Stimulated activated CD4-positive, alpha-beta T cell treated with anti-CD3 and anti-CD28 coated beads, Interleukin-1b, Interleukin-23, amount 100 ng/mL, for 4 hours (primary cell): ENCODE measurements at regions not wholly inside any gene's neighbourhood (a gene's known extent, or its start where the extent isn't known, plus 50 kb on each side); places are given as distances from the start of the nearest gene placed in this dataset.
"Not testable (repeated sequence)": the region's sequence is repeated elsewhere in the genome, so short reads cannot be mapped to it uniquely, and the experiment has no call there.

Experiments used
- DNase-seq, 2 donors: peaks; one replicate each; pipeline ENCODE4 v3.0.0-alpha.2; 2020; ENCODE audit warnings: low read depth in 2 of 2

DNA sequence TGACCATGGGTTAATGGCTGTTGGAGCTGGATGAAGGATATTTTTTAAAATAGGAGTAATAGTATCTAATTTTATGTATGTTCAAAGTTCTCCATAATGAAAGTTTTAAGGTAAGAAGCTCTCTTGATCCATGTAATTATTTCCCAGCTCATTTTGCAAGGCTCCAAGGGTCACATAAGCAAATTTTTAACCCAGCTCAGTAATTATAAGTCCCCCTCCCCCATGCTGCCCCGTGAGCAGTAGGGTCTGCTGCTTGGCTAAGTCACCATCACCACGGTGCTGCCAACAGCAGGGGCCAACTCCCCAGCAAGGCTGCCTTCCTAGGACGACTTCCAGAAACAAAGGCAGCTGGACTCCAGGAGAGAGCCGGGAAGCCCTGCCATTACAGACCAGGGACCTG is 340.0 kb downstream of the FBXW7 start:
- DNase-seq, result no peak

DNA sequence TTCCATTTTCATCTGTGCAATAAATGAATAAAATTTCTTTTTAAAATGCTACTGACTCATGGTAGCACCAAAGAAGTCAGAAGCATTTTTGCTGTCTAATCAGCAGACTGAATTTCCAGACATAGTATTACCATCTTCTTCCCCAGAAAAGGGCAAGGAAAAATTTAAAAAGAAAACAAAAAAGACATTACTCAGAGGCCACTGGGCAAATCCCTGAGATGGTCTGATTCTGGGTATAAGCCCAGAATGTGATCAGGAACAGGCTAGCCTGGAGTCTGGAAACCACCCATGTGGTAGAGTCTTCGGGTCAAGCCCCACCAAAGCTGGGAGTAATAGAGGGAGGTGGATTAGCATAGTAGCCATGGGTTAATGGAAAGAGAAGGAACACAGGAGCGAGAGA is 342.8 kb downstream of the FBXW7 start:
- no peak for DNase-seq

DNA sequence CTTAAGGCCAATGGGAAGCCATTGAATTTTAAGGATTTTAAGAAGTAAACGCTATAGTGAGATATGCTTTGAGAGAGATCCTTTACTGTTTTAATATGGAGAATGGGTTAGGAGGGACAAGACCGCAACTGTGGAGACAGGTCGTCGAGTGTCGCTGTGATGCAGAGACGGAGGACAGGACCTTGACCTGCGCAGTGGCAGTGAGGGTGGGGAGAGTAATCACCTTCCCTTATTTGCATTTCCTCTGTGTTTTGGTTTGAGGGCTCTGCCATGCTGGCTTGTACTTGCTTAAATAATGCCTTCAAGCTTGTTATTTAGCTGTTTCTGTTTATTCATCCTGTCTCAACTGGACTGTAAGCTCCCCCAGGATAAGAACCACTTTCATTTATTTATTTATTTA is 345.0 kb downstream of the FBXW7 start:
- DNase-seq, result no peak

DNA sequence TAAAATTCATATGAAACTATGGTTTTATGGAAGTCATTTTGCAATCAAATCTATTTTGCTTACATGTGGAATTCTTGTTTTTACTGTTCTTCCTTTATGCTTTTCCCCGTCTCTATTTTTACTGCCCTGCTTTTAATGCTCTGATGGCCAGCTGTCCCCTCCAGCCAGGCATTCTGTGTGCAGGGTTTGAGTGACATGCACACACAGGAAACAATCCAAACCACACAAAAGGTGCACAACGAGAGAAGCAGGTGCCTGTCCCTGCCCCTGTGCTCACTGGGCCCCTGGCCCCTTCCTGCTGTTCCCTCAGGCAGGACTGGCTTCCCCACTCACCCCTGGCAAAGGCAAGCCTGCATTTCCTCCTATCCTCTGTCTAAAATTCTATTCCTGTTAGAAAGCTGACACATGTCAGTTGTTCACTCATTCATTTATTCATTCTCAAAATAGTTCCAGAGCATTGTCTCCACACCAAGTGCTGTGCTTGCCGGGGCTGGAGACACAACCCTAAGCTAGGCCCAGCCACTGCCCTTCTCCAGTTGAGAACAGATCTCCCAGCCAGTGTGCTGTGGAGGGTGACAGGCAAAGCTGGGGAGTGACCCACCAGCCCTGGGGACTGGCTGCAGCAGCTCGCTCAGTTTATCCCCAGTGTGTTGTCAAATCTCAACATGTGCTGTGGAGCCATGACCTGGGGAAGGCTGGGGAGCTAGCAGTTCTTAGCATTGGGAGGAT is 346.3 kb downstream of the FBXW7 start:
- no peak for DNase-seq

DNA sequence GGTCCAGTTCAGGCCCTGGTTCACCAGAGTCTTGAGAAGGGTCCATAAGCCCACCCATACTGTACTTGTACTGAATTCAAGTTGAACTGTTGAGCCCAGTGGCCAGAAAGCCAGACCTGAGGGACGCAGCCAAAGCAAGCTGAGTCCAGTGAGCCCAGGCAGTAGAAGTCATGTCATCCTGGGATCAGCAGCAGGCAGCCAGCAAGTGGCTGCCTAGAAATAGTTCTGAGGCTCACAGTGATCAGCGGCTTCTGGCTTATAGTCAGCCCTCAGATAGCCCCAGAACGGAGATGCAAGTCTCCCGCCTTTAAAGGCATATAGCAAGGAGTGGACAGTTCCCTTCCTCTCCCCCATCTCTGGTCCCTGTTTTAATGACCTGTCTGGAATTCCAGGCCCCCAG is 347.1 kb downstream of the FBXW7 start:
- DNase-seq, result no peak

DNA sequence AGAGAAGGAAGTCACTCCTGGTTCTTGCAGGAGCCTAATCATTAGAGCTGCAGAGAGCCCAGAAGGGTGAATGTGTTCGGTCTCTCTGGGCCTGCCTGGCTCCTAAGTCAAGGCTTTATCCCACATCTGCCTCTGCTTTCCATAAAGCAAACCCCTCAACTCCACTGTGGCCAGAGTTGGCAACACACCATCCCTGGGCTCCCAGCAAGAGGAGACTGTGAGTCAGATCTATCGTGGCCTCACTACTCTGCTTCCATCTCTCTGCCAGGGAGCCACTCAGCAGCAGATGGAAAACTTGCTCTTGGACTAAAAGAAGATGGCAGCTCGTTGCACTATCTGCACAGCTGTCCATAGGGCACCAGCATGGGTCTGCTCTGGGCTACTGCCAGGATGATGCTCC is 348.2 kb downstream of the FBXW7 start:
- DNase-seq, result no peak

DNA sequence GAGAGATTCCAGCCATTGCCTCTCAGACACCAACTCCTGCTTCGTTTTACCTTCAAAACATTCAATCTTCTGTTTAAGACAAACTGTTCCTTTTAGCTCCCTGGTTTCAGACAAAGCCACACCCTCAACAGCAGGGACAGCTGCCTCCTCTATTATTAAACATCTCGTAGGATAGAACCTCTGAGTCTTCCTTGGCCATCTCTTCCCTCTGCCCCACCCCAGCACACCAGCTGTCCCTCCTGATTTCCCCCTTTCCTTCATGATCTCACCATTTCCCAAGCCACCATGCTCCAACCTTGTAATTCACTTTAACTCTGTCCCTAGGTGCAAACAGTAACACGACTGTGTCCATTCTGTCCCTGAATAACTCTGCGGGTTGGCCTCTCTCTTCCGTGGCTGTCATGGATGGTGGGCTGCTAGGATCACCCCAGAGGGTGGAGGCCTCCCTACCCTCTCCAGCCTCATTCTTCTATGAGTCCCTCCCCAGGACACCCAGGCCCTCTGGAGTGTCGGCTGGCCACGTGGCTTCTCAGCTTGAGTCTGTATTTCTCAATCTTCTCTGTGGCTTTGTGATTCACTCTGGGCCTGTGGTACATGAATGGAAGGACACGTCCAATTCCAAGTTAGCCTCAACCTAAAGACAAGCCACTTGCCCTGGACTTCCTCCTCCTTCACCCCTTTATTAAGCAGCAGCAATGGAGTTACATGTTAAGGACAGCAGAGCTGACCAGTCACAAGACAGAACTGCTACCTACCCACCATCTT is 349.9 kb downstream of the FBXW7 start:
- DNase-seq, result no peak

DNA sequence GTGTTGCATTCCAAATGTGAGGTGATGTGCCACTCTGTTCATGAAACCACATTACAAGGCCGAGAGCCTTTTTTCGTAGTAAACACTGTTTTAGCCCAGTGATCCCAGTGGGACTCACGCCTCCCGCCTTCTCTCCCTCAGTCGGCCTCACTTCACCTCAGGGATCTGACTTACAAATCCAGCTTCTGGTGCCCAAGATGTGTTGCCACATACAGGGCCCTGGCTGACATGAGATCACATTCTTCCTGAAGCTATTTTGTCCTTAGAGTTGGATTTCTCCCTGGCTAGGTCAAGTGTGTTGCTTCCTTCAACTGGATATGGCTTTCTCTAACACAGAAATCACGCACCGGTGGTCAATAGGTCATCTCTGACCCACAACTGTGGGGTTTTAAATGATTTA is 354.7 kb downstream of the FBXW7 start:
- no peak for DNase-seq

DNA sequence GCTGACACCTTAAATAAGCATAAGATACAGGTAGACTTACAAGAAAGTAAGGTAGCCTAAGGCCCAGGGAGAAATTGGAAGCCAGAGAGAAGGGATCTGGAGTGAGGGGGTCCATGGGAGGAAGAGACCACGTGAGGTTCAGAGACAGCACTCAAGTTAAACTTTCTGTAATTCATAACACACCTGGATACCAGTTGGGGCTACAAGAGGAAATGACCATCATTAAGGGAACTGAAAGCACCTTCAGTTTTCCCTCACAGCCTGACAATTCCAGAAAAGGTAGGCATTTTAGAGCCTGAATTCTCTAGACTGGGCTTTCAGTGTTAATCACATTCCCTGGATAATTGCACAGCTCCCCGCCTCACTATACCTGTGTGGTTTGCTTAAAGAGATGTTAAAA is 355.5 kb downstream of the FBXW7 start:
- no peak for DNase-seq

DNA sequence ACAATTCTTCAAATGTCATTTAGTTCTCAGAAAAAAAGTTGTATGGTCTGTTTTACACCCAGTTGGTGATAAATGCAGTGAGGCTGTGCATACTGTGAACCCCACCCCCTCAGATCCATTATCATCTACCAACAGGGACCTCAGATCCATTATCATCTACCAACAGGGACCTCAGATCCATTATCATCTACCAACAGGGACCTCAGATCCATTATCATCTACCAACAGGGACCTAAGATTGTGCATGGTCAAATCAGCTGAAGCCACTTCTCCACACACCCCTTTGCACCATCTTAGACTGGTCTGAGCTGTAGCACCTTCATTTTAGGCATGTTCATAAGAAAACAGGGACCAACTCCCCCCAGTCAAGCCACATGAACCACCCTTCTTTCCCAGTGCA is 358.4 kb downstream of the FBXW7 start:
- DNase-seq, result not testable (repeated sequence)

DNA sequence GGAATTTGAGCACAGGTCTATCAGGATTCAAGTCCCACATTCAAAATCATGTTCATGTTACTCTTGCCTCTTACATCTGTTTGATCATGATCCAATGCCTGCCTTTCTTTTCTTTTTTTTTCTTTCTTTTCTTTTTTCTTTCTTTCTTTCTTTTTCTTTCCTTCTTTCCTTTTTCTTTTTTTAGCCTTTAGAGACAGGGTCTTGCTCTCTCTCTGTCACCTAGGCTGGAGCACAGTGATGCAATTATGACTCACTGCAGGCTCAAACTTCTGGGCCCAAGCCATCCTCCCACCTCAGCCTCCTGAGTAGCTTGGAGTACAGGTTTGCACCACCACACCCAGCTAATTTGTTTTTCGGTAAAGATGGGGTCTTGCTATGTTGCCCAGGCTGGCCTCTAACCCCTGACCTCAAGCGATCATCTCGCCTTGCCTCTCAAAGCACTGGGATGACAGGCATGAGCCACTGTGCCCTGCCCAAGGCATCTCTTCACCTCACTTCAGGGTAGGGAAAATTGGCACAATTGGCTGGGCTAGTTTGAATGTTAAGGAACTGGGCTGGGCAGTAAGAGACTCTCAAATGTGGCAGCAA is 359.2 kb downstream of the FBXW7 start:
- no peak for DNase-seq

DNA sequence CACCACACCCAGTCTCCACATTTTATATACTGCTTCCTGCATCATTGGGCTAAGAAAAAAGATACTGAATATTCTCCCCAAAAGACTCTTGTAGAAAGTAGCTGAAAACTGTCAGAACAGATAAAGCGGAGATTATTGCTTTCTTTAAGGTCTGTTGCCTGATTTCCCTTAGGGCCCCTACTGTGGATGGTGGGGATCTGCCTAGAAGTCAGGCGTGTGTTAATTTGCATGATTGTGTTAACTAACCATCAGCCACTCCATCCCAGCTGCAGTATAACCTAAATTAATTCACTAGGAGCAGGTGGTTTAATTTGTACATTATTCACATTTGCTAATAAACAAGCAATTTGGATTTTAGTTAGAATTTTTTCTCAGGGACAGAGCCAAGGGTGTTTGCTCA is 360.3 kb downstream of the FBXW7 start:
- no peak for DNase-seq

DNA sequence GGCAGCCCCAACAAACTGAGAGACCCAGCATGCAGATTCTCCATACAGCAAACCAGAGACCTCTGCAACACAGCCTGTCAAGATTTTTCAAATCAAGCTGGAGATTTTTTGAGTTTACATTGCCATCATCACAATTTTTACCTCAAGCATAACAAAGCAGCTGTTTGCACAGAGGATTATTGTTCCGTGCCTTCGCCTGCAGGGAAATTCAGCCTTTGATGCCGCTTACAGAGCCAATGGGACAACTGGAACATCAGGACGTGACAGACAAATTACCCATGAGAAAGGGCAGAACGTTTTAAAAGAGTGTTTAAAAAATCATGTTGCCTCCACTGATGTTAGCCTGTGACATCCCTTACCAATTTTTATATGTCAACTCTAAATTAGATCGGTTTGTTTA is 363.7 kb downstream of the FBXW7 start:
- no peak for DNase-seq

DNA sequence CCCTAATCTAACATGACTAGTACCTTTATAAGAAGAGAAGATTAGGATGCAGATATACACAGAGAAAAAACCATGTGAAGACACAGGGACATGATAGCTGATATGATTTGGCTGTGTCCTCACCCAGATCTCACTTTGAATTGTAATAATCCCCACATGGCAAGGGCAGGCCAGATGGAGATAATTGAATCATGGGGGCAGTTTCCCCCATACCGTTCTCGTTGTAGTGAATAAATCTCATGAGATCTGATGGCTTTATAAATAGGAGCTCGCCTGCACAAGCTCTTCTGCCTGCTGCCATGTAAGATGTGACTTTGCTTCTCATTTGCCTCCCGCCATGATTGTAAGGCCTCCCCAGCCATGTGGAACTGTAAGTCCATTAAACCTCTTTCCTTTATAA is 364.3 kb downstream of the FBXW7 start:
- no peak for DNase-seq

DNA sequence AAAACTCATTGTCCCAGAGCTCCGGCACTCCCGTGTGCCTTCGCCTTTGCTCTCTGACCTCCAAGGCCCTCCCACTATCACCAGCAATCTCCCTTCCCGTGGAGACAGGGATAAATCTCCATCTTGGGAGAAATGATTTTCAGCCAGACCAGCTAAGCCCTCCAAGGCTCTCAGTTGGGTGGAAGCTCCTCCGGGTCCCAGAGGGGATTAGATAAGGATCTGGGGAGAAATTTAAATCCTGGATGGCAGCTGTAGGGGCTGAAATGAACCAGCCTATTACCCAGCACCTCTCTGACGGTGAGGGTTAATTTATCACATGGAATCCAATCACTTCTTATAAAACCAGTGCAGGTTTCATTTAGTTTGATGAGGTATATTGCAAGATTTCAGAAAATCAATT is 366.2 kb downstream of the FBXW7 start:
- no peak for DNase-seq

DNA sequence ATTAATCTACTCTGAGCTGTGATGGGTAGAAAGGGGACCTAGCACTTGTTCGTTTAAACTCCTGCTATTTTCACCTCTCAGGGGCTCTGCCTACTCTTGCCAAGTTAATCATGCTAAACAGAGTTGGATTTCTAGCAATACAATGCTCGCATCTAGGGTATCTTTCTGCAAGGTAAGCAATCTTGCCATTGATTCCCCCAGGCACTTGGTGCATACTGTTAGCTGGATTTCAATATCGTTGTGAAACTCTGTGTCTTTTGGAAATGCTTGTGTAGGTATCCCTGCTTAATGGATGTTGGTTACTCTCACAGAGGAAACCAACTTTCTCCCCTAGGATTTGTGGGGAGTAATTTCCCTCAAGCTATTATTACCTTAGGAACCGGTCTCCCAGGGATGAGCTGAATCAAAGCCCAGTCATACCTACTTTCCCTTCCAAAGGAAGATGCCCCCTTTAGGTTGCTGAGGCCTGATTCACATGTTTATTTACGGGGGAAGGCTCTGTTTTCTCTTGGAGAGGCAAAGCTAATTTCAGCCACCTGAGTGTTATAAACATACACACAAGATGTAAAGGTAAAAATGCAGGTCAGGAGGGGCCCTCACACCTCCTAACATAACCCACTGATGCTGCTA is 366.8 kb downstream of the FBXW7 start:
- DNase-seq, result no peak

DNA sequence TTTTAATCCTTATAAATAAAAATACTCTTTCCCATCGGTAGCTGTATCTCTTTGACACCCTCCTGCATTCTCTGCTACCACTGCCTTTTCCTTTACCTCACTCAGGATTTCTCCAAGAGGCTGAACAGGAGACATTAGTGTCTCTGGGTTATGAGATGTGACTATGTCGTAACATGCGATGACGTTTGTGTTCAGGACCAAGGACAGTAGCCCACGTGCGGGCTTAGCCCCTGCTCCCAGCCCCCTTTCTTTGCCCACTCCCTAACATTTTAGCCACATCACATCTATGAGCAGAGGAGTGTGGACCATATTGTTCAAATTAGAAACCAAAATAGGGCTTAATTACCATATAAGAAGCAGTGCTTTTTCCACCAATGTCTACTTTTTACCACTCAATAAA is 369.3 kb downstream of the FBXW7 start:
- no peak for DNase-seq

DNA sequence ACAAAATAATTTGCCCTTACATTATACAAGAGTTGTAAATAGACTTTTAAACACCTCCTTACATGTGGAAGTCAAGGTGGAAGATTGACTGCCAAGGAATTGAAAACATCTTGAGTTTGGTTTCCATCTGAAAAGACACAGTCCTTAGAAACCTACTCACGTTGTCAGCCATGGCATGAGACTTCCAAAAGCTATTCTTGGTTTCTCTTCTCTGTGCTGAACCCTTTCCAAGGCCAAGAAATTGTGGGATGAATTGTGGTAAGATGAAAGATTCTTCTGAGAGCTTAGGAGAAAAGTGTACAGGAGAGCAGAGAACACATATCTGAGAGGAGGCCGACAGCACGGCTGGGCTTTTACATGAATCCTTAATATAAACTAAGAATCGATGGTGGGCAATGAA is 370.0 kb downstream of the FBXW7 start:
- no peak for DNase-seq

DNA sequence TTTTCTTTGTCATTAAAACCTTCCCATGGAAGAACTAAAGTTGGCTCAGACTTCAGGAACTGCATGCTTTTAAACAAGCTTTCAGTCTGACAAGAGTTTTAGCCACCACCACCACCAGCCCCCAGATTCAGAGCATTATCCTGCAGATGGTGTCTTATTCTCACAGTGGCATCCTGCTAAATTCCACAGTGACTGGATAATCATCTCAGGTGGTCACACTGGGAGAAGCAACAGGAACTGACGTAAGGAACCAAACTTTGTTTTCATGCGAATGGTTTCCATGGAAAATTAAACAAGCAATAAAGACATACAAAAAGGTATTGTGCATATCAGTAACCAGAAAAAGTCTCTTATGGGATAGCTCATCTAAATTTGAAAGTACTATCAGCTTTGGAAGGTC is 370.7 kb downstream of the FBXW7 start:
- DNase-seq, result no peak

DNA sequence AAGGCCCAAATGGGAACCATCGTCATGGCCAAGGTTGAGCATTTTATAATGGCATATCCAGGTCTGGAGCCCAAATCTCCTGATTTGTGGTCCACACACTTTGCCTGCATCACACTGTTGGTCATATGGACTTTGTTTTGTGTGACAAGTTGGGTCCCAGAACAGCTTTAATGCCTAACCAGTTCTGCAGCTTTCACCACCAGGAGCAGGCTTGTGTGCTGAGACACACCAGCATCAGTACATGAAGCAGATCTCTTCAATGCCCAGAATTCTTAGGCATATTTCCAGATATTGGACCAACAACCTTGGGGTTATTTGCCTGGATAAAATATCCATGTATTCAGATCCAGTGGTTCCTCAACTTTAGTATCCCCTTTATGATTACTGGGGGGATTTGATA is 371.3 kb downstream of the FBXW7 start:
- DNase-seq, result no peak

DNA sequence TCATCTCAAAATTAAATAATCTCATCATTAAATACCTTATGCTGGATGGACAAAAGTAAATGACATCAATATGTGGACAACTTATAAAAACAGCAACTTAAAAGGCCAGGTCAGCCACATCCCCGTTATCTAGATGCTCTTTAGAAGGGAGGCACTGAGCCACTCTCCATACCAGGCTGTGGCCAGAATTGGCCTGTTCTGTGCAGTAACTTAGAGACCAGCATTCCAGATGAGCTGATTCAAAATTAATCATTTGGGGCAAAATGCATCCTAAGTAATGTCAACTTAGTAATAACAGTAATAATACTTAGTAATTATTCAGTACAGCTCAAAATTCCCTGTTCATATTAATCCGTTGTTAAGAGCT is 373.6 kb downstream of the FBXW7 start:
- no peak for DNase-seq

DNA sequence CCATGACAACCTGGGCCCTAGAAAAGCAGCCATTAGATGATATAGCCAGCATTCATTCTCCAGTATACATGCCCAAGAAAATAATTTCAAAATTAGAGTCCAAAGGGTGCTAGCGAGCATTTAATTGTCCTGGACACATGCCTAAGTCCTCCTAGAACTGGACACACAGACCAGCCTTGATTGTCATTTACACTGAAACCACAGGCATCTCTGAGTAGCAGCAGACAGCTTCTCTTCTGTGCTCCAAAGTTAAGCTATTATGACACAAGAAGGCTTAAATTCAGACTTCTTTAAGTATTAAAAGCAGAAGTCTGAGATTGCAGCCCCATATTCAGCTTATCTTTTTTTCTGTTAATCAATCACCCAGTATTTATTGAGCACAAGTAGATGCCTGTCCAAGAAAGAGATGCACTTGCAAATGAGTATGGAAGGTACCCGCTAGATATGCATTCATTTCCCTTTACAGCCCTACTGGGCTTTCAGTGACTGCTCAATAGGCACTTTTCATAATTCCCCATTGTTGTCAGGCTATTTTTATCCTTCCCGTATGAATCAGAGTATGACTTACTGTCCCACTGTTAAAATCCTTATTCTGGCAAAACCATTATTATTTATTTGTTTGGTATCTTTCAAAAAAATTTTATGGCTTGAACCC is 374.1 kb downstream of the FBXW7 start:
- no peak for DNase-seq
